CD4-positive, alpha-beta T cell treated with Interleukin-17A for 4 hours (primary cell): ENCODE measurements at regions not wholly inside any gene's neighbourhood (a gene's known extent, or its start where the extent isn't known, plus 50 kb on each side); places are given as distances from the start of the nearest gene placed in this dataset.

Experiments used
- DNase-seq: peaks from one replicate; pipeline ENCODE4 v3.0.0-alpha.2; 2020; ENCODE audit warnings: mixed read lengths

DNA sequence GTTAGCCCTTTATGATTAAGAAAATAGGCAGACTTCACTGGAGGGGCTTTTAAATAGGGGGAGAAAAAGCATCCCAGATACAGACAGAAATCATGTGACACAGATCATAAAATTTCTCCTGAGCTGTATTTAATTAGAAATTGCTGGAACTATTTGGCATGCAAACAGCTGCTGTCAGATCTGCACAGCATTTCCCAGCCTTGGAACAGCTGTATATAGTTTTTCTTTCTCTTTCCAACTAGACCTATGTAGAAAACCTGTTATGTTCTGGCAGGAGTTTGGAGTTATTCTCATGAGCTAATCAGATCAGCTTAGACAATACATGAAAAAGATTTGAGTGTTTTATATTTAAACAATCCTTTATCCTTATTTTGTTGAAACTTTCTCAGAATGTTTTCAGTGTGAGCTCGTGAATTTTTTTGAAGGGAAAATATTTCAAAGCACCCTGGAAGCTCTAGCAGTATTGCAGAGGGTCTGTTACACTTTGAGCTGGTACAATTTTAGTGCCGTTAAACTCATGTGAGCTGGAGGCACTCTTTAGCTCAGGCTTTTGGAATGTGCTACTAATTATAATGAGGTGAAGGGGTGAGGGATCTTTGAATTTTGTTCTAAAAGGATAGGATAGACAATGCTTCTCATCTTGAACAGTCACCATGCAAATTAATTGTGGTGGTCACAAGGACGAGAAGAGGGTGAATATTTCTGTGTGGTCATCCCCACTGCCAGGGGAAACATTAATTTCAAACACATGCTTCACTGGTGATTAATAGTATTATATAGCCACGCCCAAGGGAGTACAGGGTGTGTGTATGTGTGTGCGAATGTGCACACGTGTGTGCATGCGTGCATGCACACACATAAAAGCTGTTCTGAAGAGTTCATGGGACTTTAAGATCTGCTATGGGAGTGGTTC, 239.4 kb upstream of the FBXL7 start:
- no peak for DNase-seq

- no peak for DNase-seq
Measured at GRCh38 chr5:15256485-15256884, 243.5 kb upstream of the FBXL7 start.

GRCh38 chr5:15255576-15255975, 244.4 kb upstream of the FBXL7 start:
- no peak for DNase-seq

- DNase-seq, result no peak
Measured at GRCh38 chr5:15254607-15255006, 245.4 kb upstream of the FBXL7 start.

GRCh38 chr5:15252331-15252730, 247.6 kb upstream of the FBXL7 start:
- DNase-seq, result no peak

DNA sequence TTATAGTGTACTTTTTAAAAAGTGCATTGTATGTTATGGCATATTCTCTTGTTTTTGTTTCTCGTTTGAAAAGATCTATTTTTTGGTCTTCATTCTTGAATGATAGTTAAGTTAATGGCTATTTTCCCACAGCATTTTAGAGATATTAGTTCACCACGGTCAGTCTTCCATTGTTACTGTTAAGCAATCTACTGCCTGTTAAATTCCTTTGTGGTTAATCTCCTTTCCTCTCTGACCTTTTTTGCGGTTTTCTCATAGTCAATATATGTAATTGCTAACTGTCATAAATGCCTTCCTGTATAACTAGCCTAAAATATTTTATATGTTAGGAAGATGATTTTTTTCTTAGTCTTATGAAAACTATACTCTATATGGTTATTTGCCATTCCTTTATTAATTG, 250.8 kb upstream of the FBXL7 start:
- DNase-seq, result no peak

DNA sequence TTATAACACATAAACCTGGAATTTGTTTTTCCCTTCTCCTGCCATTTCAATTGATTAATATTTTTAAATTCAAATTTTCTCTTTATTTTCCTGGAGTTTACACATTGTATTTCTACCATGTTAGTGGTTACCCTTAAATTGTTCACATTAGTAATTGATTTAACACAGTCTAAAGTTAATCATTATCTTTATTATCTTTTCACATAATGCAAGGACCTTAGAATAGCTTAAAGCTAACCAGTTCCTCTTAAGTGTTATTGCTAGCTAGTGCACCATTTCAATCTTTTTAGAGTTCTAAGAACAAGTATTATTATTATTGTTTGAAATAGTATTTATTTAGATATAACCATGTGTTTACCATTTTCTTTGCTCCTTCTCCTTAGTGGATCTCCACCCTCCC, 251.2 kb upstream of the FBXL7 start:
- DNase-seq, result no peak

GRCh38 chr5:15245913-15246312, 254.1 kb upstream of the FBXL7 start:
- no peak for DNase-seq

DNA sequence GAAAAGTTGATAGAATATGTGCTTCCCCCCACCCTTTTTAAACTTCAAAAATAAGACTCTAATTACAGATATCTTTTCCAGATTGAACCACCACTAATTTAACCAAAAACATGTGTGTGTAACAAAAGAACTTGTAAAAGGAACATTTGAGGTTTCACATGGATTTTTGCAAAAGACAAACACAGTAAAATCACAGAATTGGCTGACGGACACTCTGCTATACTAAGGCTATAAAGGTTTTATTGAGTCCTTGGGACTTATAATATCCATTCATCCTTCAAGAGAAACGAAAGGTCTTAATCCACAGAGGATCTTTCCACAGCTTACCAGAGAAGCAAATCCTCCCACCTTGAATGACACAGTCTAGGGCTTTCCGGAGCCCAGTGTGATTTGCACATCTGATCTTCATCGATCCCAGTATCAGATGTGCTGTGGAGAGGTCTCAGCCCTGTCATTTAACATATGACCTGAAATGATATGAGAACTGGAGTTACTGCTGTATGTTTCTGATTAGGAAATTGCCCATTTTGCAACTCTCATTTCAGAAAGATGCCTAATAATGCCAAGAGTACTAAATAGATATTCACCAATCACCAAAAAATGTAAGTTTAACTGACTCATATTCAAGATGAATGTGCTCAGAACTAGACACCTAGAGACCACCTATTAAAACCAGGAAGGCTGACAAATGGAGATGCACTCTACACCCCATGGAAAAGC, 256.5 kb upstream of the FBXL7 start:
- no peak for DNase-seq

GRCh38 chr5:15241216-15241821, 258.7 kb upstream of the FBXL7 start:
- no peak for DNase-seq

- no peak for DNase-seq
Measured at GRCh38 chr5:15238006-15238405, 262.0 kb upstream of the FBXL7 start.

- no peak for DNase-seq
Measured at GRCh38 chr5:15236911-15237508, 263.0 kb upstream of the FBXL7 start.

DNA sequence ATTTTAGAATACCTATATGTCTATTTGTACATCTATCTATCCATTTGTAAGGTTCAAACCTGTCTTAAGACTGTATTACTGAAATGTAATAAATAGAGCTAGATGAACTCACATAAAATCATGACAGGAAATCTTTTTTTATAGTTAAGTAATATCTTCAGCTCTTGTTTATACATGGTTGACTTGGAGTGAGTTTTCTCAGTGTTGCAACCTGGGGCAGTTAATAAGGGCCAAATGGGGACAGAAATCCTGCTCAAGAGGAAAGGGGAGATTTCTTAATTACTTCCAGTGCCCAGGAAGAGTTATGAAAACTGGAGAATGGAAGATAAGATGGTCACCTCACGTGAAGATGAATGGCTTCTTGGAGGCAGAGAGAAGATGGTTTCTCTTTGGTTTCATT, 265.1 kb upstream of the FBXL7 start:
- no peak for DNase-seq

GRCh38 chr5:15234366-15234765, 265.6 kb upstream of the FBXL7 start:
- DNase-seq, result no peak

GRCh38 chr5:15233566-15233965, 266.4 kb upstream of the FBXL7 start:
- no peak for DNase-seq

GRCh38 chr5:15222156-15222555, 277.8 kb upstream of the FBXL7 start:
- no peak for DNase-seq

- DNase-seq, result no peak
Measured at GRCh38 chr5:15220642-15221173, 279.3 kb upstream of the FBXL7 start.

DNA sequence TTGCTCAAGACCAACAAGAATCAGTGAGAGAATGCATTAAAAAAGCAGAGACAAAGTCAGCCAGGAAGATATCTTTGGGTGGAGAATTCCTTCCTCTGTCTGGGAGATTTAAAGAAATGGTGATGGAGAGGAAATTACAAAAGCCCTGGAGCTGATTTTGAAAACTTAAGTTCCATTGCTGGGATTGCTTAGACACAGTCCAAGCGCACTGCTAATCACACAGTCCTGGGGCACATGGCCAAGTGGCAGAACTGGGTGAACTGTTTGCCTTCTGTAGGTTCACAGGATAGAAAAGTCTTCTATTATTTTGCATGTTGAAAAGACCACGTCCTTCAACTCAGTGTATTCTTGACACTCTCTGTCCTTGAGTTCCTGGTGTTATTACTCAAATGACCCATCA, 284.9 kb upstream of the FBXL7 start:
- no peak for DNase-seq

- no peak for DNase-seq
Measured at GRCh38 chr5:15214010-15214409, 286.0 kb upstream of the FBXL7 start.

DNA sequence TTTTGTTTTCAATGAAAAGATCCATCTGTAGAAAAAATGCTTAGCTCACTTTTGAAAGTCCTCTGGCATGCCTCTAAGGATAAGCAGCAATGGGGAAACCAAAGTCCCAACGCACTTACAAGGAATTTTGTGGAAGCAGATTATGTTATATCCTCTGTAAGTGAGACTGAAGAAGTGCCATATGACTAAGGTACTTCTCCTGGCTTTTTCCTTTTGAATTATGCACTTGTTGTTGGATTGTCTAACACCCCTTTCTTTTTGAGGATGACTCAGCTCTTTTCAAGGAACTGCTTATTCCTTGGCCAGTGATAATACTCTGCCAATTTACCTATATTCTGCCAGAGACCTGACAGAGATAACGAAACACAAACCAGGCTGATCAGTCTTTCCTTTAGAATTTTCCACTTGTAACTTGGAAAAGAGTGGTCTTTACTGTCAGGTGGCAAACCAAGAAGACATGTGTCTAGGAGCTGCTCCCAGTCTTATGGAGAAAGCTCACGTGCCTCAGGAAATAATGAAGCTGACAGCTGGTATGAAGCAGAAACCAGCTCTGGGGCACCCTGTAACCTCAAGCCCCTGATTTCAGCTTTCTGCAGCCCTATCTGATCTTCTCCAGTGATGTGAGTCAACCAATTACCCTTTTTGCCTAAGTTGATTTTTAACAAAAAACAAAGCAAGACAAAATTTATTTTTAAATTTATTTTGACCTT, 290.8 kb upstream of the FBXL7 start:
- DNase-seq, result no peak

GRCh38 chr5:15206133-15206532, 293.8 kb upstream of the FBXL7 start:
- DNase-seq, result no peak

- DNase-seq, result no peak
Measured at GRCh38 chr5:15203376-15203775, 296.6 kb upstream of the FBXL7 start.

DNA sequence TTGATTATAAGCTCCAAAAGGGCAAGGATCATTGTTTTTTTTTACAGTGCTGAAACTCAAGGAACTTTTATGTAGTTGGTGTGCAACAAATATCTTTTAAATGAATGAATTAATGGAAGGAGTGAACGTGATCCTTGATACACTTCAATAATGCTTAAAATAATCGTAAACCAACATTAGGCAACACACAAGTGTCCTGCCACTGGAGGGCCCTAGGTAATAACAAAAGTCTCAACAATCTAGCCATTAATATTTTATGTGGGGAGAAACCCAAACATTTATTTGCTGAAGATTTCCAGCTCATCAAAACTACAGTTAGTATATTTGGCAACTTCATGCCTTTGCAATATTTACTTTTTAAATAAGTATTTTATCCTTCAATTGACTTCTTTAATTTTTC, 309.0 kb upstream of the FBXL7 start:
- no peak for DNase-seq
